GM21381 (cell line): ENCODE measurements at regions not wholly inside any gene's neighbourhood (a gene's known extent, or its start where the extent isn't known, plus 50 kb on each side); places are given as distances from the start of the nearest gene placed in this dataset.

ENCODE experiments used
- ATAC-seq: cut with Tn5 transposase; IDR thresholded peaks from one replicate; pipeline ENCODE4 v1.9.1; 2021; ENCODE audit warnings: mild to moderate bottlenecking, moderate library complexity; ENCODE audit not compliant: unreplicated experiment

- ATAC-seq = no peak
These were observed 52.3 kb downstream of the PLEKHG1 start for GRCh38 chr6:150651808-150652470.

DNA sequence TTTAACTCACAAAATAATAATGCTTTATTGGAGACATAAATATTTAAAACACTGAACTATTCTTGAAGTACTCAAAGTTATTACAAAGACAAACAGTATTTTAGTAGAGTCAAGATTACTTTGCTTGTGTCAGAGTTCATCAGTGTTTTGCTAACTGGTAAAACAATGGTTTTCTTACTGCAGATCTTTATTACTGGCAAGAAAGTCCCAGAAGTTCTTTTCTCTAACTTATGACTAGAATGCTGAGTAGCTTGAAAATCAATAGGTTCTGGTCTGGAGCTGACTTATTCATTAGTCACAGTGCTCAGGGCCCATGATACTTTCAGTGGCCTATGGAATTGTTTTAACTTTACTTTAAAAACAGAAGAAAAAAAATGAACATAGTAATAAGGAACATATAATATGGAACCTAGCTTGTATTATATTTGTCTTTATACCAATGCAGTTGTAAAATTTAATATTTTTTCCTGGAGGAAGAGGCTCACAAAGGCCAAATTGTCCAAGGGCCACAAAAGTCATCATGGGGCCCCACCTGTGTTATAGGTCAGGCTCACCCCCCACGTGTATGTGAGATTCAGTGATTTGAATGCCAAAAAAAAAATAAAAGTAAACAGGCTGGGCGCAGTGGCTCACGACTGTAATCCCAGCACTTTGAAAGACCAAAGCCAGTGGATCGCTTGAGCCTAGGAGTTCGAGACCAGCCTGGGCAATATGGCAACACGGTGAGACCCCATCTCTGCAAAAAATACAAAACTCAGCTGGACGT, 53.3 kb downstream of the PLEKHG1 start:
- ATAC-seq = no peak

- no peak for ATAC-seq
These were observed 54.9 kb downstream of the PLEKHG1 start for GRCh38 chr6:150654608-150655007.

DNA sequence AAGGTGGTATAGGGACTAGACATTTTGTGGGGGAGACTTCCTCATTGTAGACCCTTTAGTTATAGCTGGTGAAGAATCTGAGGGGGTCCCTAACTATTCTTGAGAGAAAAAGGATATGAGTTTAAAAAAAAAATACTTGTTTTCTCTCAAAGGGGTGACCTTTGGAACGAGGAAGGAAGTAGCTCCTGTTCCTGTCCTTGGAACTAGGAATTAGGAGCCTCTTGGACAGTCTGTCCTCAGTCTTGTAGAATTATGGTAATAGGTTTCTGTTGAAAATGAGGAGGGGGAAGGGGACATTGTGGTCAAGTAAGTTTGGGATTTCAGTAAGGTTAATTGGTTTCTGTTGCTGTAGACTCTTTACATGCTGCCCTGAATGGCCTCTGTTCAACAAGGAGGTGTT, 56.5 kb downstream of the PLEKHG1 start:
- no peak for ATAC-seq

DNA sequence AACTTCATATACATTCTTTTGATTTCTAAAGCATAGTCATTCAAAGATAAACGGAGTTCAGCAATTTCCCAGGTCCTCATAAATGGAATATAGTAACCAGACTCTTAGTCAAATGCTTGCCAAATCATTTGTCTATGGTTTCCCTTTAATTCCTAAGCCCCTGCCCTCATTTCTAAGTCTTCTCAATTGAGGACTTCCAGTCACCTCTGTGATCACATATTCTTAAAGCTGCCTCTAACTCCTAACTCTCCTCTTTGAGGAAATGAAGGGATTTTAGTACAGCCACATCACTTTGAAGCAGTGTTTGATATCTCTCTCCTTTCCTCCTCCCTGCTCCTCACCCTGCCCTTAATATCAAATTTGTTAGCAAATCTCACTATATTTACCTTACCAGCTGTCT, 58.7 kb downstream of the PLEKHG1 start:
- no peak for ATAC-seq

GRCh38 chr6:150659046-150659763, 59.5 kb downstream of the PLEKHG1 start:
- ATAC-seq = no peak

- no peak for ATAC-seq
These were observed 61.7 kb downstream of the PLEKHG1 start for GRCh38 chr6:150661216-150662007.

- ATAC-seq = no peak
These were observed 63.1 kb downstream of the PLEKHG1 start for GRCh38 chr6:150662814-150663213.

- ATAC-seq = no peak
These were observed 64.4 kb downstream of the PLEKHG1 start for GRCh38 chr6:150664091-150664490.

GRCh38 chr6:150666071-150666470, 66.4 kb downstream of the PLEKHG1 start:
- ATAC-seq = no peak

DNA sequence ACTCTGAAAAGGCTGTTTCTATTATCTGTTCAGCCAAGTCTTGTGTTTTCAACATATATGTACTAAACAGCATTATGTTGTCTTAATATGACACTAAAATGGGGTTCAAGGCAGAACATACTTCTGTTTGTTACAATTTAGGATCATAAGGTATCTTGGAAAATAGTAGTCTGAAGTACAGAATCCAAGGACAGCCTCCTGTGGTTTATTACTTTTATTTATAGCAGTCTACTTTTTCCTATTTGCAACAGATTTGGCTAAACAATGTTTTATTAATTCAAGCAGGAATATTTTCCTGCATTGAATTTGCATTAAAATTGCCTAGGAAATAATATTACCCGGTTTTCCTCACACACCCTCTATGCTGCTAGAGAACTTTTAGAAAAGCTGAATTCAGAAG, 67.7 kb downstream of the PLEKHG1 start:
- ATAC-seq = no peak

DNA sequence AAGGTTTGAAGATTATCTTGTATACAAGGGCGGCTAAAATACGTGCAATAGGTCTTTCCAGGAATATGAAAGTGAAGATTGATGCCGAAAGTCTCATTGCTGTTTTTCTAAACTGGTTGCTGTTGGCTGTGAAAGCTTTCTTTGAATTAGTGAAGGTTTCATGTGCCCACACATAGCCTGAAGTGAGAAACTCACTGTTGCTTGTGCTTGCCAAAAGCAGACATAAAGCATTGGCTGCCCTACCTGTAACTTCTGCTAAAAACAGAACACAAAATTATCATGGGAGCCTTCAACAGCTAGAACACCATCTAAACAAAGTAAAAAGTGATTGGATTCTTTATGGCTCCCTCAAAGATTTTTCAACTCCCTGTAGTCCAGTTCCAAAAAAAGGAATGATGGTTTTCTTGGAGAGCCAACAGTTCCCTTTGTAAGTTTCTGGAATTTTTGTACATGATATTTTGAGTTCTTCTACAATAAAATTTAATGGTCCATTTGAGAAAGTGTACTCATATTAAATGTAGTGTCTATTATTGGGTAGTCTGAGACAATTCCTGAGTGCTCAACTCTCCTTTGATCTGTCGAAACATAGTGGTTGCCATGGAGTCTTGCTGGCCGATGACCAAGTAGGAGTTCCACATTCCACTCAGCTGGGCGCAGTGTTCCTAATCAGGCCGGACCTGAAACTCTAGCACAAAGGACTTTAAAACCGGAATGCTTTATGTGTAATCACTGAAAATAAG, 68.5 kb downstream of the PLEKHG1 start:
- no peak for ATAC-seq

DNA sequence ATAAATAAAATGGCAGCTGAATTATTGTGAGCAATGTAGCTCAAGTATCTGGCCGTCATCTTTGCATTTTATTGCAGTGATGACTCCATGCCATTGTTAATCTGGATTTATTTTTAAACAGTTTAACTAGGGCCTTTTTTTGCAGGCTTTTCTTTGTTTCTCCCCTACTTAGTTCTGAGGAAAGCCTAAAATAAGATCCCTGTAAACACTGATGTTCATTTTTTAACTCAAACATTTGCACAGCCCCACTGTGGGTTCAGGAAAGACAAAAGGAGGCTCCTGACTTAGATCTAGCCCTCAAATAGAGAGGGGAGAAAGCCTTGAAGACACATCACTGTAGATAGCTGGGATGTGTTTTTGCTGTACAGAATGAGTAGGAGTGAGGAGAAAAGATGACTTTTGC, 69.2 kb downstream of the PLEKHG1 start:
- ATAC-seq = no peak

GRCh38 chr6:150670311-150670710, 70.6 kb downstream of the PLEKHG1 start:
- no peak for ATAC-seq

DNA sequence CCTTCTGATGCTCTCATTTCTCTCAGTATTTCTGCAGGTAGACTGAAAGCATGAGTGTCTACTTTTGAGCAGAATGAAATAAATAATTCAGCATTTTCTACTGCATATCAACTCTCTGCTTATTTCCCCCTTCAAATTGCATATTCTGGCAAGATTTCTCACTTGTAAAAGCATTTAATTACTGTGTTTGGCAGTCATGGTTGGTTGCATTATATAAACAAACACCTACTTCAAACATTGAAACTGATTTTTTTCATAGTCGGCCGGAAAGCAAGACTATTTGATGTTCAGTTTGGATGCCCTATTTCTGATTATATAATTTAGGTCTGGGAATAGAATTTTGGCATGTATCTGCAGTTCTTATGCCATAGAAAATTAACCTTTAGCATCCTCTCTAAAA, 73.1 kb downstream of the PLEKHG1 start:
- no peak for ATAC-seq

GRCh38 chr6:150673720-150674346, 74.1 kb downstream of the PLEKHG1 start:
- no peak for ATAC-seq

DNA sequence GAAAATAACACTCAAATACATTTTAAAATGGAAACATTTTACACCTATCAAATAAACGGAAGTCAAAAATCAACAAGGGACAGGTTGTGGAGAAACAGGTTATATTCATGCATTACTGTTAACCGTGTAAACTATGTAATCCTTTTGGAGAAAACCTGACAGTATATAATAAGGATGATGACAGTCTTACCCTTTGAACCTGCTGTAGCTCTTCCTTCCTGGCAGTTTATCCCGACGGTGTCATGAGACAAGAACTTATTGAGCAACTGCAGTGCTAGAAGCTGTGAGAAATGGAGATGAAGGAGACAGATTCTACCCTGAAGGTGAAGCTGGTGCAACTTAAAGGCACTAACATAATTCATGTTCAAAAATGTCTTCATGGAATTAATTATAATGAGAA, 76.7 kb downstream of the PLEKHG1 start:
- no peak for ATAC-seq

GRCh38 chr6:150676772-150677171, 77.1 kb downstream of the PLEKHG1 start:
- ATAC-seq = no peak

DNA sequence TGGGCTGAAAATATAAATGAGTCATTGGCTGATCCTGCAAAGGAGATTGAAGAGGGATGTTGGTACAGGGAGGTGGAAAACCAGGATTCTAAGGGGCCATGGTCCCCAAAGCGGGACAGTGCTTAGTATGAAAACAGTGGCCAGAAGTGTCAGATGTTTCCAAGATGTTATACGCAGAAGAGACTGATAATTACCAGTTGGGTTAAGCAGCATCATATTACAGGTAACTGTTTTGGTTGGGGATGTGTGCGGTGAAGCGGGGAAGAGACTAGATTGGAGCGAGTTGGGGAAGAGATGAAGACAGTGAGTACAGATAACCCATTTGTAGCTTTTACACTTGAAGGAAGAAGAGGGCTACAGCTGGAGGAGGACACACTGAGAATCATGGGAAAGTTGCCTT, 80.8 kb downstream of the PLEKHG1 start:
- ATAC-seq = no peak
